HG03097 (cell line): ENCODE measurements at regions not wholly inside any gene's neighbourhood (a gene's known extent, or its start where the extent isn't known, plus 50 kb on each side); places are given as distances from the start of the nearest gene placed in this dataset.

Experiments
- ATAC-seq: cut with Tn5 transposase; IDR thresholded peaks from one replicate; pipeline ENCODE4 v1.9.1; 2021; ENCODE audit not compliant: unreplicated experiment, low FRiP score

DNA sequence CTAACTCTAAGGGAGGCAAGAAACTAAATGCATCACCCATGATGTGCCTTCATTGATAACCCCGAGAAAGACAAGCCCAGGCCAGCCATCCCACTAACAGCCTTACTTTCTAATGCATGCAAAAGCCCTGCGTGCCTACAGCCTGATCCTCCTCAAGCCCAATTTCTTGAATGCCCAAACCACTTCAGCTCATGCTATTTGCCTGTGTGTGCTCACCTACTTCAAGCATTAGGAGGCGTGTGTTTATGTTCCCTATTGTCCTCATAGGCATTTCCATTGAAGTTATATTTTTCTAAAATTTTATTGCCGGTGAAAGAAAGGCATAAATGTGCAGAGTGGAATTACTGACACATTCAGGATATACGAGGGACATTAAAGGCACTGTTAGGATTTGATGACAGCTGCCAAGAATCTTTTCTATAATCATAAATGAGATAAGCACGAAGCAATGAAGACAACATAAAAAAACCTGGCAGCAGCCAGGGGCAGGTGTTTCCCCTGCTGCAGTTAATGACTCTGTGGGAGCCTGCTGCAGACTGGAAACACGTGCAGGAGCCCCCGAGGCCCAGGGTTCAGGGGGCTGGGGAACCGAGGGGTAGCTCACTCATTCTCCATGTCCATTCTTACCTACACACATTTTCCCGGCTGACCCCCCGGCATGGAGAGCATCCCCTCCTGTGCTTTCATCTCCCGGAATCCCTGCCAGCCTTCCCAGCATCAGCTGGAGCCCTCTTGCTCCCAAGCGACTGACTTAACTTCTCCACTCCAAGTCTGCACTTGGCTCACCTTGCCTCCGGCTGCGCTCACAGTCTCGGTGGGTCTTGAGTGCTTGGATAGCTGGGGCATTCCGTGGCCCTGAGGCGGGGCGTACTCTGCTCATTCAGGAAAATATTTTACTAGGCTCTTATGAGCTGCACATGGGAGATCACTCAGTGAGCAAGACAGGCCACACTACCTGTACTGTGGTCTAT is 292.3 kb upstream of the SIX2 start:
- no peak for ATAC-seq

GRCh38 chr2:45300026-45300750 is 290.9 kb upstream of the SIX2 start:
- ATAC-seq = no peak

GRCh38 chr2:45299361-45299760 is 290.1 kb upstream of the SIX2 start:
- no peak for ATAC-seq

DNA sequence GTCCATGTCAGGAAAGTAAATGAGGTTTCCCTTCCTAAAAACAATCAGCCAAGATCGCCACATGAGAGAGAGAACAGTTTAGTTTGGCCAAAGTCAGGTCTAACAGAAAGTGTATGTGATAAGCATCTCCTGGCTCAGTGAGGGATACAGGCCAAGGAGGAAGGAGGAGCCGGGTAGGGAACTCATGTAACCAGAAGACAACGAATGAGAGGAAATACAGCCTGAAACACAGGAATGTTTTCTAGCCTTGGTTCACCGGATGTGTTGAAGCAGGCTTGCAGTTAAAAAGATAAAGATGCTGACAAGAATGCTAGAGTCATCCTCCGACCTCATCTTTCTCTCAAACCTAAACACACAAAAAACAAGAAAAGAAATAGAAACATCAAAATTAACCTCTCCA is 283.9 kb upstream of the SIX2 start:
- ATAC-seq = no peak

DNA sequence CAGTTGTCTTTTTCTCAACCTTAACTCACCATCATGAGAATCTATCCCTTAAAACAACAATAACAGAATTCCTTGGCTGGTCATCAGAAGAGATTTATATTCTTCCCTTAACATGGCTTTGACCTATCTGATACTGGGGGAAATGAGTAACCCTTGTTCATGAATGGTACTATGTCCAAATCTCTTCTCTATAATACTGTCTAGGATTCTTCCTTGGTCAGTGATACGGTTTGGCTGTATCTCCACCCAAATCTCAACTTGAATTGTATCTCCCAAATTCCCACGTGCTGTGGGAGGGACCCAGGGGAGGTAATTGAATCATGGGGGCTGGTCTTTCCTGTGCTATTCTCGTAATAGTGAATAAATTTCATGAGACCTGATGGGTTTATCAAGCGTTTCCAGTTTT is 282.0 kb upstream of the SIX2 start:
- ATAC-seq = no peak

DNA sequence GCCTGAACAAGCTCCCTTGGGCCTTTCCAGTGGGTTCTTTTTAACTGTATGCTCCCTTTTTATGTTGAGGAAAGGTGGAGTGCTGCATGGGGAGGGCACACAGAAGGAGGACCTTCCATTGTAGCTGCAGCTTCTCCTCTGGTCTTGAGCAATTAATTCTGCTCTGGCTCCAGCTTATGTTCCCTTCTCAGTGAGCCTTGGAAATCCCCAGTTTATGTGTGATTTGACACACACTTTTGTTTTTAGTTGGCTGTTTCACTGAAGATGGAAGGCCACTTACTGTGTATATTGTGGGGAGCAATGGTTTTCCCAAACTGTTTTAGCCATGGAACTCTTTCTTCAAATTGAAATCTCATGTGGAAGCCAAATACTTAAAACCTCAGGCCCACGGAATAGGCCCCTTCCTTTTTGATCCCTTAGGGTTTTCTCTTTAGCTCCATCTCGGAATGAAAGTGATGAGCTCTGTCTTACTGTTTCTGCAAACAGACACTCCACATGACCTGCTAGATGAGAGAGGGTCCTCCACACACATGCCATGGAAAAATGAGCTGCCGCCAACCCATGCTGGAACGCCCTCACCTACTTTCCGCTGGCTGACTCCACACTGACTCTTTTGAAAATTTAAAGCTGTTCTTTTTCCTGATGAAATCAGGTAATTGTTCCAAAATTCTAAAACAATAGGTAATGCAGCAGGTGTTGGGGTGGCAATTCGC is 280.9 kb upstream of the SIX2 start:
- ATAC-seq = no peak

GRCh38 chr2:45288532-45289417 is 279.5 kb upstream of the SIX2 start:
- ATAC-seq = no peak

- no peak for ATAC-seq
Observed at GRCh38 chr2:45287045-45287444, 277.8 kb upstream of the SIX2 start.

DNA sequence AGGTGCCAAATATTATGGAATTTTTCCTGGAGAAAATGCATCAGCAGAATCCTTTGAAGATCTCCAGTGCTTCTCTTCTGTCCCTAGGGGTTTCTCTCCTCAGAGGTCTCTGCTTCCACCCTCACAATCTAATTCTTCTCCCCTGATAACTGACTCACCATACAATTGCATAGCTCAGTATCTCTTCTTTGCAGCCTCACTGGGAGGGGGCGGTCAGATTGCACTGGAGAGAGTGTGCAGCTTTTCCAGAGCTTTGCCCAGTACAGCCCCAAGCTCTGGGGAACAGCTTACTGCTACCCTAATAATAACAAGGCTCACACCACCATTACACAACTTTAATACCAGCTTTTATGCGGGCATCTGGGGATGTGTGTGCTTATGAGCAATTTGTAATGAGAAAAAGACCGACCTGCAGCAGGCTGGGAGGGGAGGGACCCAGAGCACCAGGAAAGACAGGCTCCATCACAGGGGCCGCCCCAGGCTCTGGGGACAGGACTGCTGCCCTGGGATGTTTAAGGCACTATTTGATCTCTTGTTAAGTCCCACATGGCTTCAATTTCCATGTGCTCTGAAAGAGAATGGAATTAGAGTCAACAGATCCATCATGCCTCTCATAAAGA is 276.6 kb upstream of the SIX2 start:
- ATAC-seq = no peak

DNA sequence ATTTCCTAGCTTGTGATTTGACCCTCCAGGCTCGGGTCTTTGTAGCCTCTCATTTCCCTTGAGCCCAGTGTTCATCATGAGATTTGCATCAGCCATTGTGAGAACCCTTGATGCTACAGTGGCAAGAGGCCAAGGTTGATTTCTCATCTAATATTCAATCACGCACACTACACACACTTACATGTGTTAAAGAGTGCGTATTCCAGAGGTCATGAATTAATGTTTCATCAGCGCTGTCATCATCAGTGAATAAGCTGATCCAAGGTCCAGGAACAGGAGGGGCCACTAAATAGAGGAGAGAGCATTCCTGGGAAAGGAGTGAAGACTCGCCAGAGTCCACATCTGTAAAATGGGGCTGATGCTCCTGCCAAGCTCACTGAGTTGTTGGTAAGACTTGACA is 276.1 kb upstream of the SIX2 start:
- ATAC-seq = no peak

- ATAC-seq = no peak
Observed at GRCh38 chr2:45284621-45284995, 275.4 kb upstream of the SIX2 start.

- no peak for ATAC-seq
Observed at GRCh38 chr2:45283764-45284620, 274.7 kb upstream of the SIX2 start.

DNA sequence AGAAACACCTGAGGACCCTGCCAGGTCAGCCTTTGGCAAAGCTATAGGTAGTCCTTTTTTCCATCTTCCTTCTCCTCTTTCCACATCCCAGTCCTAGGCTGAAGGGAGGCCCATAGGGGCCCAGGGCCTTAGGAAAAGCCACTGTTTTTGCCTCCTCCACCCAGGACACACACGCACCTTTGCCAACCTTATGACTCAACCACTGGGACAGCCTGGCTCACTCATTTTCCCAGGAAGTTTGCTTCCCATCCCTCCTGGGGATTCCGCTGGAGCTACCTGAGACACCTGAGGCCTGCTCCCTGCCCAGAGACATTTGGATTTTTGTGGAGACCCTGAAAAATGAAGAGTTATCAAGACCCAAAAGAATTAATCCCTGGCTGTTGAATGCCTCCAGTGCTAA is 273.4 kb upstream of the SIX2 start:
- ATAC-seq = no peak

DNA sequence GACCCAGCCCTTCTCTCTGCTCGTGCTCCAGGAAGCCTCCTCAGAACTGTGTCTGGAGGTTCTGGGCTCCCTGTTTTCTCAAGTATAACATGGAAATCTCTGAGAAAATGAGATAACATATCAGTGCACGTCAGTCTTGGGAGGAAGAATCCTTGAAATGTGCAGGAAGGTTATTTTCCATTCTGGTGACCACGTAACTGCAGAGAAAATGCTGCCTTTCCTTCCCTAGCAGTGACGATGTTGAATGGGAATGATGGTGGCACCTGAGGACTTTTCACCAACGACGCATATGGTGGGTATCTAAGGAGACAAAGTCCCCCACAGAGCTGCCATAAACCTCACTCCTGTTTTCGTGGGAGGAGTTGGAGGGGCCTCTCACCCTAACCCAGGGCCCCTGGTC is 272.1 kb upstream of the SIX2 start:
- ATAC-seq = no peak

- ATAC-seq = no peak
Observed at GRCh38 chr2:45280794-45281193, 271.5 kb upstream of the SIX2 start.

GRCh38 chr2:45279356-45279755 is 270.1 kb upstream of the SIX2 start:
- no peak for ATAC-seq

DNA sequence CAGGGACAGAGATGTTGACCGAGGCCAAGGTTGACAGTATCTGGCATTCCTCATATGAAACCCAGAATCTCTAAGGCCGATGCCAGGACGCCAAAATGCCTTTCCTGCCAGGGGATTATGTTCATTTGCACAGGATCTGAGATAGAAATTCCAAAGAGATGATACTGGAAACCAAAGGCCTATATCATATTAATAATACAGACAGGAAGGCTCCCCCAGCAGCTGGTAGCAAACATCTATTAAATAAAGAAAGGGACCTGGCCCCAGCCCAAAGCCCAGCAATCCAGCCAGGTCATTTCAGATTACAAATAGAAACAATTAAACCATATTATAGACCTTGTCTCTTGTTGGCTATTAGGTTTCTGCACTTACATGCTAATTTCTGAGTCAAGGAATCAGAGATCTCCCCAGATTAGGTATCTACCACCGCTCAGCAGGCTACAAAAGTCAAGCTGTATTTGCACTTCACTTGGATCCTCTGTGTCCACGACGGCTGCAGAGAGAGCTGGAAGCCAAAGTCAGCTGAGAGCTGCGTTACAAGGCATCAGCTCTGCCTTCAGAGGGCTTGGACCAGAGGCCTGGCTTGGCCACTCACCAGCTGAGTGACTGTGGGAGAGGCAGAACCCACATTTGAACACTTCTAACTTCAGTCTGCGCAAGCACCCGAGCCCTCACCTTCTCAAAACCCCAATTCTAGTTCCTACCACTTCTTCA is 269.3 kb upstream of the SIX2 start:
- ATAC-seq = no peak

- ATAC-seq = no peak
Observed at GRCh38 chr2:45276914-45277313, 267.7 kb upstream of the SIX2 start.
